Testis (tissue), 2 donors: ENCODE measurements at regions not wholly inside any gene's neighbourhood (a gene's known extent, or its start where the extent isn't known, plus 50 kb on each side); places are given as distances from the start of the nearest gene placed in this dataset.

ENCODE experiments used
- POLR2A ChIP-seq: fragments of 450-650 bp; IDR thresholded peaks from one replicate; pipeline ENCODE4 v1.6.1; 2017; ENCODE audit warnings: antibody characterized with exemption, mild to moderate bottlenecking, moderate library complexity
- TF ChIP-seq, protein P1 (sequence below), 3 experiments: fragments of 450-650 bp in 2 of 3; fragments of 200-600 bp in 1 of 3; sonication (generic) in 1 of 3; IDR thresholded peaks; one replicate each; pipeline ENCODE4 v1.5.1; 2016 to 2019; ENCODE audit warnings: antibody characterized with exemption in 3 of 3, mild to moderate bottlenecking in 2 of 3, moderate library complexity in 1 of 3

DNA sequence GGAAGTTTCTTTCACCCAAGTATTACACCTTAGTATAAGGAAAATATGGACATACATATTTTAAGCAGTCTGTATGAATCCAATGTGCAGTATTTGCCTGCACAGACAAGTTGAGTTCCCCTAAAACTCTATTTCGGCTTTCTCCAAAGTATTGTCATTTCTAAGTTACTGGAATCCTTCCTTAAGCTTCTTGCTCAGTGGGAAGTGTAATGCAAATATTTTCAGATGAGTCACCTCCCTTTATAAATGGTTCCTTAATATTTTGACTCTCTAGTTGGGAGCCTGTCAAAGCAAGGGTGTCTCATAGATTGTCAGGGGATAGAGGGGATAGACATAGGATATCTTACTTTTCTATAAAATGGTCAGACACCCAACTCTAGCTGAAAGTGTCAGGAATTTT, 178.6 kb downstream of the NAA11 start:
- TF ChIP-seq, protein P1, sequence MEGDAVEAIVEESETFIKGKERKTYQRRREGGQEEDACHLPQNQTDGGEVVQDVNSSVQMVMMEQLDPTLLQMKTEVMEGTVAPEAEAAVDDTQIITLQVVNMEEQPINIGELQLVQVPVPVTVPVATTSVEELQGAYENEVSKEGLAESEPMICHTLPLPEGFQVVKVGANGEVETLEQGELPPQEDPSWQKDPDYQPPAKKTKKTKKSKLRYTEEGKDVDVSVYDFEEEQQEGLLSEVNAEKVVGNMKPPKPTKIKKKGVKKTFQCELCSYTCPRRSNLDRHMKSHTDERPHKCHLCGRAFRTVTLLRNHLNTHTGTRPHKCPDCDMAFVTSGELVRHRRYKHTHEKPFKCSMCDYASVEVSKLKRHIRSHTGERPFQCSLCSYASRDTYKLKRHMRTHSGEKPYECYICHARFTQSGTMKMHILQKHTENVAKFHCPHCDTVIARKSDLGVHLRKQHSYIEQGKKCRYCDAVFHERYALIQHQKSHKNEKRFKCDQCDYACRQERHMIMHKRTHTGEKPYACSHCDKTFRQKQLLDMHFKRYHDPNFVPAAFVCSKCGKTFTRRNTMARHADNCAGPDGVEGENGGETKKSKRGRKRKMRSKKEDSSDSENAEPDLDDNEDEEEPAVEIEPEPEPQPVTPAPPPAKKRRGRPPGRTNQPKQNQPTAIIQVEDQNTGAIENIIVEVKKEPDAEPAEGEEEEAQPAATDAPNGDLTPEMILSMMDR (IDR thresholded peaks at IDR 0.05), result no peak
- no peak for TF ChIP-seq POLR2A
